HG03064 (cell line): ENCODE measurements at regions not wholly inside any gene's neighbourhood (a gene's known extent, or its start where the extent isn't known, plus 50 kb on each side); places are given as distances from the start of the nearest gene placed in this dataset.
A peak's percentile ranks its signal among the peaks of the same experiment; 100 is the strongest.

ENCODE experiments used
- ATAC-seq: cut with Tn5 transposase; IDR thresholded peaks from one replicate; pipeline ENCODE4 v1.9.1; 2021; ENCODE audit warnings: low read depth; ENCODE audit not compliant: unreplicated experiment

GRCh38 chr11:103659743-103660142 lies 376.7 kb upstream of the DDI1 start:
- no peak for ATAC-seq

- no peak for ATAC-seq
Measured at GRCh38 chr11:103661185-103661584, 375.3 kb upstream of the DDI1 start.

- no peak for ATAC-seq
Measured at GRCh38 chr11:103661991-103662390, 374.4 kb upstream of the DDI1 start.

GRCh38 chr11:103662880-103663279 lies 373.6 kb upstream of the DDI1 start:
- ATAC-seq = no peak

GRCh38 chr11:103668859-103669258 lies 367.6 kb upstream of the DDI1 start:
- no peak for ATAC-seq

- no peak for ATAC-seq
Measured at GRCh38 chr11:103671143-103671651, 365.2 kb upstream of the DDI1 start.

GRCh38 chr11:103673773-103674172 lies 362.7 kb upstream of the DDI1 start:
- ATAC-seq = no peak

GRCh38 chr11:103676413-103676812 lies 360.0 kb upstream of the DDI1 start:
- ATAC-seq = no peak

GRCh38 chr11:103680826-103681225 lies 355.6 kb upstream of the DDI1 start:
- ATAC-seq = no peak

GRCh38 chr11:103681855-103682254 lies 354.6 kb upstream of the DDI1 start:
- ATAC-seq = no peak

- peak; percentile 91 for ATAC-seq
Measured at GRCh38 chr11:103682318-103683184, 353.9 kb upstream of the DDI1 start.

- ATAC-seq = no peak
Measured at GRCh38 chr11:103683576-103683975, 352.9 kb upstream of the DDI1 start.

GRCh38 chr11:103688924-103689323 lies 347.5 kb upstream of the DDI1 start:
- ATAC-seq = no peak

GRCh38 chr11:103690356-103690755 lies 346.1 kb upstream of the DDI1 start:
- ATAC-seq = no peak

- no peak for ATAC-seq
Measured at GRCh38 chr11:103696123-103696522, 340.3 kb upstream of the DDI1 start.

- no peak for ATAC-seq
Measured at GRCh38 chr11:103699216-103699615, 337.2 kb upstream of the DDI1 start.

- no peak for ATAC-seq
Measured at GRCh38 chr11:103699656-103700055, 336.8 kb upstream of the DDI1 start.

GRCh38 chr11:103700622-103701021 lies 335.8 kb upstream of the DDI1 start:
- ATAC-seq = no peak

GRCh38 chr11:103703437-103703836 lies 333.0 kb upstream of the DDI1 start:
- no peak for ATAC-seq

- no peak for ATAC-seq
Measured at GRCh38 chr11:103703954-103704353, 332.5 kb upstream of the DDI1 start.

GRCh38 chr11:103705642-103706041 lies 330.8 kb upstream of the DDI1 start:
- ATAC-seq = no peak

GRCh38 chr11:103709371-103709770 lies 327.1 kb upstream of the DDI1 start:
- ATAC-seq = no peak
